ENCODE measurements at regions not wholly inside any gene's neighbourhood (a gene's known extent, or its start where the extent isn't known, plus 50 kb on each side); places are given as distances from the start of the nearest gene placed in this dataset.

- peak; percentile 57 for DNase-seq (ENCODE audit: low read depth)
- peak overlapping the region; percentile 3 for H3K4me3 ChIP-seq (ENCODE audit: low read depth, low read length)
- TF ChIP-seq, protein P1, sequence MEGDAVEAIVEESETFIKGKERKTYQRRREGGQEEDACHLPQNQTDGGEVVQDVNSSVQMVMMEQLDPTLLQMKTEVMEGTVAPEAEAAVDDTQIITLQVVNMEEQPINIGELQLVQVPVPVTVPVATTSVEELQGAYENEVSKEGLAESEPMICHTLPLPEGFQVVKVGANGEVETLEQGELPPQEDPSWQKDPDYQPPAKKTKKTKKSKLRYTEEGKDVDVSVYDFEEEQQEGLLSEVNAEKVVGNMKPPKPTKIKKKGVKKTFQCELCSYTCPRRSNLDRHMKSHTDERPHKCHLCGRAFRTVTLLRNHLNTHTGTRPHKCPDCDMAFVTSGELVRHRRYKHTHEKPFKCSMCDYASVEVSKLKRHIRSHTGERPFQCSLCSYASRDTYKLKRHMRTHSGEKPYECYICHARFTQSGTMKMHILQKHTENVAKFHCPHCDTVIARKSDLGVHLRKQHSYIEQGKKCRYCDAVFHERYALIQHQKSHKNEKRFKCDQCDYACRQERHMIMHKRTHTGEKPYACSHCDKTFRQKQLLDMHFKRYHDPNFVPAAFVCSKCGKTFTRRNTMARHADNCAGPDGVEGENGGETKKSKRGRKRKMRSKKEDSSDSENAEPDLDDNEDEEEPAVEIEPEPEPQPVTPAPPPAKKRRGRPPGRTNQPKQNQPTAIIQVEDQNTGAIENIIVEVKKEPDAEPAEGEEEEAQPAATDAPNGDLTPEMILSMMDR (IDR thresholded peaks at IDR 0.05; ENCODE audit: low read depth, low read length, missing control alignments) = no peak
These were observed 250.9 kb upstream of the RREB1 start for GRCh38 chr6:6856538-6857523.

- TF ChIP-seq, protein P1 (IDR thresholded peaks at IDR 0.05; ENCODE audit: low read depth, low read length, missing control alignments) = no peak
- DNase-seq (ENCODE audit: low read depth) = no peak
- no peak overlapping the region for H3K4me3 ChIP-seq (ENCODE audit: low read depth, low read length)
These were observed 250.2 kb upstream of the RREB1 start for GRCh38 chr6:6857528-6857927.

DNA sequence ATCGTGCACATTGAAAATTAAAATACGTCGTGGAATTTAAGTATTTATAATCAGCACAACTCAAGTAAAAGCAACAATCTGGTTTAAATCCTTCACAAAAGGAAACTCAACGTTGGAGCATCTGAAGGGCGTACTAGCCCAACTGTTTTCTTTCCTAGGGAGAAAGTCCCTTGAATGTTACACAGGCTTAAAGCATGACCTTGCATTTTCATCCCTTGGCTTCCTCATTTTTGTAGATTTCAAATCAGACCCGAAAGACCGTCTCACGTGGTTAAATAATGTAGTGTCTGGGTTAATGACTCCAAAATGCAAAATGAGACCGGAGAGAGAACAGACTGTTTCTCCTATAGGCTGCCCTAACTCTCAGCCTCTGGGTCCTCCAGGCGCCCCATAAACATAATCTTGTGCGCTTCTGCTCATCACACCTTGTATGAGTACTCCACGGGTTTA lies 249.2 kb upstream of the RREB1 start:
- DNase-seq (ENCODE audit: low read depth) = no peak
- H3K4me3 ChIP-seq (ENCODE audit: low read depth, low read length) = no peak overlapping the region
- TF ChIP-seq, protein P1 (IDR thresholded peaks at IDR 0.05; ENCODE audit: low read depth, low read length, missing control alignments) = no peak

- TF ChIP-seq, protein P1 (IDR thresholded peaks at IDR 0.05; ENCODE audit: low read depth, low read length, missing control alignments) = no peak
- no peak overlapping the region for H3K4me3 ChIP-seq (ENCODE audit: low read depth, low read length)
- no peak for DNase-seq (ENCODE audit: low read depth)
These were observed 248.7 kb upstream of the RREB1 start for GRCh38 chr6:6859105-6859504.

GRCh38 chr6:6859722-6860121 lies 248.0 kb upstream of the RREB1 start:
- TF ChIP-seq, protein P1 (IDR thresholded peaks at IDR 0.05; ENCODE audit: low read depth, low read length, missing control alignments) = no peak
- DNase-seq (ENCODE audit: low read depth) = no peak
- no peak overlapping the region for H3K4me3 ChIP-seq (ENCODE audit: low read depth, low read length)

- TF ChIP-seq, protein P1 (IDR thresholded peaks at IDR 0.05; ENCODE audit: low read depth, low read length, missing control alignments) = no peak
- DNase-seq (ENCODE audit: low read depth) = no peak
- no peak overlapping the region for H3K4me3 ChIP-seq (ENCODE audit: low read depth, low read length)
These were observed 246.9 kb upstream of the RREB1 start for GRCh38 chr6:6860863-6861262.
